ENCODE measurements at regions not wholly inside any gene's neighbourhood (a gene's known extent, or its start where the extent isn't known, plus 50 kb on each side); places are given as distances from the start of the nearest gene placed in this dataset.
A peak's percentile ranks its signal among the peaks of the same experiment; 100 is the strongest.
"Not testable (repeated sequence)": the region's sequence is repeated elsewhere in the genome, so short reads cannot be mapped to it uniquely, and the experiment has no call there.

GRCh38 chr3:67064105-67064504, 66.0 kb downstream of the KBTBD8 start:
- no peak for DNase-seq

- no peak for DNase-seq
Observed at GRCh38 chr3:67067251-67067650, 69.1 kb downstream of the KBTBD8 start.

- DNase-seq, result not testable (repeated sequence)
Observed at GRCh38 chr3:67072640-67073039, 74.5 kb downstream of the KBTBD8 start.

GRCh38 chr3:67073812-67074211, 75.7 kb downstream of the KBTBD8 start:
- no peak for DNase-seq

- DNase-seq, result no peak
Observed at GRCh38 chr3:67075295-67075694, 77.2 kb downstream of the KBTBD8 start.

GRCh38 chr3:67076607-67077006, 78.5 kb downstream of the KBTBD8 start:
- no peak for DNase-seq

- DNase-seq, result no peak
Observed at GRCh38 chr3:67077656-67078055, 79.5 kb downstream of the KBTBD8 start.

GRCh38 chr3:67082533-67083024, 84.5 kb downstream of the KBTBD8 start:
- no peak for DNase-seq

- DNase-seq, result peak; percentile 61
Observed at GRCh38 chr3:67083277-67083676, 85.2 kb downstream of the KBTBD8 start.

- no peak for DNase-seq
Observed at GRCh38 chr3:67087788-67088187, 89.7 kb downstream of the KBTBD8 start.

GRCh38 chr3:67090474-67090873, 92.4 kb downstream of the KBTBD8 start:
- no peak for DNase-seq

GRCh38 chr3:67093305-67093704, 95.2 kb downstream of the KBTBD8 start:
- no peak for DNase-seq

GRCh38 chr3:67094167-67094566, 96.1 kb downstream of the KBTBD8 start:
- DNase-seq, result no peak

- DNase-seq, result no peak
Observed at GRCh38 chr3:67094774-67095173, 96.7 kb downstream of the KBTBD8 start.

- DNase-seq, result no peak
Observed at GRCh38 chr3:67104388-67104787, 106.3 kb downstream of the KBTBD8 start.

- DNase-seq, result no peak
Observed at GRCh38 chr3:67106874-67107273, 108.8 kb downstream of the KBTBD8 start.

GRCh38 chr3:67109651-67110204, 111.6 kb downstream of the KBTBD8 start:
- DNase-seq, result no peak

- no peak for DNase-seq
Observed at GRCh38 chr3:67113802-67114407, 115.8 kb downstream of the KBTBD8 start.

GRCh38 chr3:67118122-67118521, 120.0 kb downstream of the KBTBD8 start:
- DNase-seq, result no peak

- no peak for DNase-seq
Observed at GRCh38 chr3:67118635-67119034, 120.5 kb downstream of the KBTBD8 start.

GRCh38 chr3:67123914-67124313, 125.8 kb downstream of the KBTBD8 start:
- no peak for DNase-seq

- DNase-seq, result no peak
Observed at GRCh38 chr3:67127254-67127653, 129.1 kb downstream of the KBTBD8 start.

- DNase-seq, result no peak
Observed at GRCh38 chr3:67142432-67142831, 144.3 kb downstream of the KBTBD8 start.

GRCh38 chr3:67145738-67146137, 147.6 kb downstream of the KBTBD8 start:
- no peak for DNase-seq

GRCh38 chr3:67154429-67154828, 156.3 kb downstream of the KBTBD8 start:
- DNase-seq, result no peak
